HG03064 (cell line): ENCODE measurements at regions not wholly inside any gene's neighbourhood (a gene's known extent, or its start where the extent isn't known, plus 50 kb on each side); places are given as distances from the start of the nearest gene placed in this dataset.
"Not testable (repeated sequence)": the region's sequence is repeated elsewhere in the genome, so short reads cannot be mapped to it uniquely, and the experiment has no call there.

Experiments
- ATAC-seq: cut with Tn5 transposase; IDR thresholded peaks from one replicate; pipeline ENCODE4 v1.9.1; 2021; ENCODE audit warnings: low read depth; ENCODE audit not compliant: unreplicated experiment

DNA sequence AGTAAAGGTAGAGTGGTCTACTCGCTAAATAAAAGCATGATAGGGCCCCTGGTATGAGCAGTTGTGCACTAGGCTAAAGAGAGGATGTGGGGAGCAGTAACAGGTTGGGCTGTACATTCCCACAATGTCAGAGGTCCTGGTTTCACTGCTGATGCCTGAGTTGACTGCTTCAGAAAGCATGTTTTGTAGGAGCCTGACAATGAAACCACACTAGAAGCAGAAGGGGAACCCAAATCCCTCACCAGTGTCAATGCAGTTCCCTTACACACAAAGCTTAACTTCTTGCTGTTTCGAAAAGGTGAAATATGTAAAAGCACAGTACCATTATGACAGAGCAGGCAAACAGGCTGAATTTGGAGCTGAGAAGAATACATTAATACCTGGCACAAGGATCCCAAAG lies 291.7 kb upstream of the KYNU start:
- peak; percentile 61 for ATAC-seq

DNA sequence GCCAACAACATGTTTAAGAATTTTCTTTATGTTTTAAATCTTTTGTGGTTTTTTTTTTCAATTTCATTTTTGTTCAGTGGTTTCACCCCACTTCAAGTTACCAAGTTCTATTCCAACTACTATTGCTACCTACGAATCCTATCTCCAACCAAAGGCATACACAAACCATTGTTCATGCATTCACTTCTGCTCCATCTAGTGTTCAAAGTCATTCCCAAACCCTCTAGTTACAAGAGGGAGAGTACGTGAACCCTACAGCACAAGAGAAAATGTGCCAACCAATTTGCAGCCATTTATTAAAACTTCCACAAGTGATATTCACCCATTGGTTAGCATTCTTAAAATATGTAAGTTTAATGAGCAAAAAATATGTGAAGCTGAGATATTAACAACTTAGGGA lies 295.1 kb upstream of the KYNU start:
- ATAC-seq, result no peak

DNA sequence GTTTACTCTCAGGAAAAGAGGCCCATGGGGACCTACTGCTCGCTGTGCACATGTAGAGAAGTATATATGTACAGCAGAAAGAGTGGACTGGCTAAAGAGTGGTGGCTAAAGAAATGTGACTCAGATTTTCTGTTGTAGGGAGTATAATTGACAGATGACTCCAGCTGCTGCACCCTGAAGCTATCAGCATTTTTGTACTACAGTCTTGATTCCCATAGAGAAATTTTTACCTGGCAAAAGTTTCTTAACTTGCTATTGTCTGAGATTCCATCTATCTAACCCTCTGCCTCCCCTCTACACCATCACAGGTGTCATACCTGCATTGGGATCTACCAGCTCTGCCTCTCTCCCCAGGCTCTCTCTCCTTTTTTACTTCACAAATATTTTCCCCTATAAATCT lies 296.0 kb upstream of the KYNU start:
- no peak for ATAC-seq

DNA sequence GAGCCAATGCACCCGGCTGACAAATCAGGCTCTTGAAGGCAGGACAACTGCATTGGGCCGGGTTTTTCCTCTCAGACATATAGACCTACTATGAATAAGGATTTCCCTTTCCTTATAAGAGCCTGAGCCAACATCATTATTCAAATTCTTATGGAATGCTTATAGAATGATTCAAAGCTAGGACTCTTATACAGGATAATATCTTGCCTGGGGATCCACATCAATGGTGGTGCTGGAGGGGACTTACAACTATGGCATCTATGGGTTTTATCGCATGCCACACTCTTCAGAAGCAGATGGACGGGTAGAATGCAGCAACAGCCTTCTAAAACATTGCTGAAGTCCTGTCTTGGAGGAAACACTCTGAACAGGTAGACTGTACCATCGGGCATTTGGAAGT lies 296.8 kb upstream of the KYNU start:
- no peak for ATAC-seq

DNA sequence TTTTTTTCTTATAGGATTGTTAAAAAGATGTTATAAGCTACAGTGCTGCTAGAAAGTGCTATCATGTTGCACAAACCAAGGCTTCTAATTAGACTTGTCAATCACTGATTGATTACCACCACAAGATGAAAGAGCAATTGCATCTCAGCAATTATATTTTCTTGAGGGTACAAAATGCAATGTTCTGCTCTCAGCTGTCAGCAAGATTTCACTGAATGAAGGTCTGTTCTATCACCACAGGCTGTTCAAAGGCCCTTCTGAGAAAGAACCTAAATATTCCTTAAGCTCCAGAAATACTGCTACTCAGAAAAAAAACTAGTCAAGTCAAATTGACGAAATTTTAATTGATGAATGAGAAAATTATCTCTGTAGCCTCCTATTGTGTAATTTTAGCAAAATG lies 301.9 kb upstream of the KYNU start:
- no peak for ATAC-seq

DNA sequence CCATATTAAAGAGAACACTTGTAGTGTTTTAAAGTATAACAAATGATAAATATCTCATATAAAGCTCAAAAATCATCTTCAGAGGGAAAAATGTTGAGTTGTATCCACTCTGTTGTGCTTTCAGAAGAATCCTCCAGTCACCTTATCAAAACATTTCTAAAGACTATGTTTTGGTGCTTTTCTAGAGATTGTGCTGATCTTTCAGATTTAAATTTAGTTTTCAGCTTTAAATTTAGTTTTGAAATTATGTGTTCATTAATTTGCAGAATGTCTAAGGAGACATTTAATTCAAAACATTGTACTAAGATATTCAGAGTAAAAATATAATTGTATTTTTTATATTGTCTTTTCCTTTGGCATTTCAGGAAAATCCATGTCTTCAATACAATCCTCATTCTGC lies 303.1 kb upstream of the KYNU start:
- ATAC-seq, result no peak

DNA sequence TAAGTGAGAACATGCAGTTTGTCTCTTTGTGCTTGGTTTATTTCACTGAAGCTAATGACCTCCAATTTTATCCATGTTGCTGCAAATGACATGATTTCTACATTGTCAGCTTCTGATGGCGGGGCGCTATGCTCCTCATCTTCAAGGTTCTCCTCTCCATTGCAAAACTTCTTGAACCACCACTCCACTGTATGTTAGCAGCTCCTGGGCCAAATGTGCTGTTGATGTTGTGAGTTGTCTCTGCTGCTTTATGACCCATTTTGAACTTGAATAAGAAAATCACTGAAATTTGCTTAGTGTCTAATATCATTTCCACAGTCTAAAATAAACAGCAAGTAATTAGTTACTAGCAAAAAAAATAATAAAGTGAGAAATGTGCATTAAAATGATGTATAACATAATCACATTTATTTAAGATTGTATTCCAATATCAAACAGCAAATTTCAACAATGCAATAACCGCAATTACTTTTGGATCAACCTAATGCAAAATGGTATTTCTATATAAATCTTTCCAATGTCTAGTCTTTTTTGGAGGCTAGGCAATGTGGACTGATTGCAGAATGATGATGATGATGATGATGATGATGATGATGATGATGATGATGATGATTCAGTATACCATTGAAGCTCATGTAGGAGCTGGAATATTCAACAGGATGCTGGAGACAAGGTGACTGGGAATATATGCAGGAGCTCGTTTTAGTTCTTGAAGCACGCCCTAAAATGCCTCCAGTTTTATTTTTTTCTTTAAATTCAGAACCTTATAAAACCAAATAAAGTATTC lies 304.9 kb upstream of the KYNU start:
- ATAC-seq, result no peak

DNA sequence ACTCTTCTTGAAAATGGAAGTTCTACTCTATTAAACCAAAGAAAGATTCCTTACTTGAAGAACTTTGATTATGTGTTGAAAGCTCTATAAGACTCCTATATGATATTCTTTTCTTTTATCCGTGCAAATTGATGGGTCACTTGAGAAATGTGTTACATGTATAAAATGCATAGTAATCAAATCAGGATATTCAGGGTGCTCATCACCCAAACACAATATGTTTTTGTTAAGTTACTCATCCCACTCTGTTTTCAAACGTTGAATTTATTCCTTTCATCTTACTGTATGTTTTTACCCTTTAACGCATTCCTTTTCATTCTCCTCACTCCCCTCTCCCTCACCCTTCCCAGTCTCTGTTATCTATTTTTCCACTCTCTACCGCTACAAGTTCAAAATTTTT lies 305.5 kb upstream of the KYNU start:
- ATAC-seq, result no peak

DNA sequence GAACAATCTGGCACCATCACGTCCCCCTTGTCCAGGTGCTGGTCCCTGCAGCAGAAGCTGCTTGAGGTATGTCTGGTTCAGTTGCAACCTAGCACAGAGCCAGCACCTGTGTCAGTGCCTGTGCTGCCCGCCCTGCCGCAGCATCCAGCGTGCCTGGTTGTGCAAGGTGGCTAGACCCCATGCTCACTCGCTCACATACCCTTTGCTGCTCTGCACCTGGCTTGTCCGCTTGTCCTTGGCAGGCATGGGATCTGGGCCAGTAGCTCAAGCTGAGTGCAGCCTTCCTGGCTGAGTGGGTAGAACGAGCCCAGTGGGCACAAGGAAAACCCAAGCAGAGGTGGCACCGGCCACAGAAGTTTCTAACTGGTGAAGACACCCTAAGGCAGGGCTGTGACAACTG lies 314.6 kb upstream of the KYNU start:
- ATAC-seq, result no peak

DNA sequence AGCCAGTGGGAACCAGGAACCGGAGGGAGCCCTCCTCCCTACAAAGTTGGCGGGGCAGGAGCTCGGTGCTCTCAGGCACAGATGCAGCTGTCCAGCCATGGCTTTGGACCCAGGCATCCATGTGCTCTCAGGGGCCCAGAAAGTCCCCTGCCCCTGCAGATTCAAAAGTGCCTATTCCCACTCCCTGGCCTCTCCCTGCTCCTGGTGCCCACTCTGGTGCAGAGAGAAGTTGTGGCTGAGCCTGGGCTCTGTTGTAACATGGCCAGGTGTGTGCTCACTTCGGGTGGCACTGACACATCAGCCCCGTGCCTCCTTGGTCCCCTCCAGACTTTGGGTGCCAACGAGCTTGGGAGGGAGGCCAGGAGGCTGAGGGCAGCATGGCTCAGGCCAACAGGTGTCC lies 315.8 kb upstream of the KYNU start:
- ATAC-seq, result no peak

DNA sequence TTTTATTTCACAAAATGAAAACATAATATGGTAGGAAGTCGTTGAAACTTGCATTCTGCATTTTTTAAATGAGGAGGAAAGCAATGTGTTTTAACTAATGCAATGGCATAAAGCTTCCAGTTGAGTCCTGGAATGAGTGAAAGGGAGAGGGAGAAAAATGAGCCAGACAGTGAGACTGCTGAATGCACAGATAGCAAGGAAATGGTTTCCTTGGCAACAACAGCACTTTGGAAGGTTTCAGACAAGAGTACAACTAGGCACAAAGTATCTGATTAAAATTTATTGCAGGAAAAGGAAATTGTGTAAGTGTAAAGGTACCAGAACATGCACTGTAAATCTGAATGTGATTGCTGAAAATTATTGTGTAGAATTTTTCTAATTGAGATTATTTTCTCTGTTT lies 320.1 kb upstream of the KYNU start:
- ATAC-seq, result no peak

DNA sequence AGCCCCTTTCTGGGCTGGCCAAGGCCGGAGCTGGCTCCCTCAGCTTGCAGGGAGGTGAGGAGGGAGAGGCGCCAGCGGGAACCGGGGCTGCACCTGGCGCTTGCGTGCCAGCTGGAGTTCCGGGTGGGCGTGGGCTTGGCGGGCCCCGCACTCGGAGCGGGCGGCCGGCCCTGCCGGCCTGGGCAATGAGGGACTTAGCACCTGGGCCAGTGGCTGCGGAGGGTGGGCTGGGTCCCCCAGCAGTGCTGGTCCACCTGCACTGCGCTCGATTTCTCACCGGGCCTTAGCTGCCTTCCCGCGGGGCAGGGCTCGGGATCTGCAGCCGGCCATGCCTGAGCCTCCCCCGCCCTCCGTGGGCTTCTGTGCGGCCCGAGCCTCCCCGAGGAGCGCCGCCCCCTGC lies 331.5 kb upstream of the KYNU start:
- not testable (repeated sequence) for ATAC-seq

DNA sequence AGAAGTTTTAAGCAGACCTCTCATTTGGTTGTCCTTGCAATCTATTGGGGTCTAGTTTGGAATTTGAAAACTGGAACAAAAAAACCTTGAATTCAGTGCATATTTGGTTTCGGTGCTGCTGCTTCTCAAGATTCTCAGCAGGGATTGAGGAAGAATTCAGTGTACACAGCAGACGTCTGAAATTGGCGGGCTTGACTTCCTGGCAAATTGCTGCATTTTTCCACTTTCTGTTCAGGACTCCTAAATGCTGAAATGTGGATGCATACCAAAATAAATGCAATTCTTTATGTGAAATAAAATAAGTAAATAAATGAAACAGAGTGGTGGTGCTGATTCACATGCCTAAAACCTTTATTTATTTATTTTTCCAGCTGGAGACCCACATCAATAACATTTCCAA lies 332.4 kb upstream of the KYNU start:
- no peak for ATAC-seq

DNA sequence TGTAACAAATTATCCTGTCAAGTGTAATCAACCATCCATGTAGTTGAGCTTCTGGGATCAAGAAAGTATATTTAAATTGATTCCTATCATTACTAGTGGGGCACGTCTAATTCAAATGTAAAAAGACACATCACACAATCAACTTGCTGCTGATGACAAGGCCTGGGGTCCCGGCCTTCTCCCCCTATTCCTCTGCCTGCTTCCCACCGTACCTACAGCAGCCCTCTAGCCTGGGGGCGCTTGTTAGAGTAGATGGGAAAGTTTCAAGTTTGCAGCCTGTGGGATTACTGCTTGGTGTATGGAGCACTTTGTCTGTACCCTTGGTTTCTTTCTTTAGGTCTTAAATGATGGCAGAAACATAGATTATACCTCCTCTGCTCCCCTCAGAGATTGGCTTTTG lies 333.3 kb upstream of the KYNU start:
- ATAC-seq, result no peak

DNA sequence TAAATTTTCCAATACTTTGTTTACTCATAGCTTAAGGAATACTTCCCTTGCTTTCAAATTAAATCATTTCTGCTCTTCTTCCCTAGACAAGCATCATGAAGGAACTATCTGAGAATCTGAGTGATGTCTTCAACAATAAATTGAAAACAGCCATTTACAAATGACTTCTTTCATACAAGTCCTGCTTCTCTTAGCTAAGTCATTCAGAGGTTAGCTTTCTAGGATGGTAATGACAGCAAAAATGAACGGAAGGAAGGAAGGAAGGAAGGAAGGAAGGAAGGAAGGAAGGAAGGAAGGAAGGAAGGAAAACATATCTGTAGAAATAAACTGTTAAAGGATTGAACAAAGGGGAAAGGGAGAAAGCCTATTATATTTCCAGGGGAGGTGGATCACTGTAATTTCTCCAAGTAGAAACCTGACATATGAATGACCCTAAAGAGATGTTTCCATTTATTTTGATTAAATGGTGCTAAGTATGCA lies 335.0 kb upstream of the KYNU start:
- ATAC-seq, result no peak

DNA sequence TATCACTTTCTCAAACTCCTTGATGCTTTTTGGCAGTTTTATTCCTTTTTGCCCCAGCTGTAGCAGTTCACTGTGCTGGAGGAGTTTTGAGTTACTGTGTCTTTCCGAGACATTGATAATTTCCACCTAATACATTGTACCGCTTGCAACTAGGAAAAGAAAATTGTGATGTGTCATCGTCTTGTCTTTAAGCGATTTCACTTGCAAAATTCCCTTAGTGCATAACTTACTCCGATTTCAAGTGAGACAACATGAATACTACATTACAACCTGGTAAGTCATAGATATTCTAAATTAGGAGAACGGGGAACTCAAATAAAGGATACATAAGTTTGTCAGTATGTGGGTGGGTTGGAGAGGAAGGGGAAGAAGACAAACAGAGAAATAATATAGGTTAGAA lies 340.5 kb upstream of the KYNU start:
- ATAC-seq, result no peak

DNA sequence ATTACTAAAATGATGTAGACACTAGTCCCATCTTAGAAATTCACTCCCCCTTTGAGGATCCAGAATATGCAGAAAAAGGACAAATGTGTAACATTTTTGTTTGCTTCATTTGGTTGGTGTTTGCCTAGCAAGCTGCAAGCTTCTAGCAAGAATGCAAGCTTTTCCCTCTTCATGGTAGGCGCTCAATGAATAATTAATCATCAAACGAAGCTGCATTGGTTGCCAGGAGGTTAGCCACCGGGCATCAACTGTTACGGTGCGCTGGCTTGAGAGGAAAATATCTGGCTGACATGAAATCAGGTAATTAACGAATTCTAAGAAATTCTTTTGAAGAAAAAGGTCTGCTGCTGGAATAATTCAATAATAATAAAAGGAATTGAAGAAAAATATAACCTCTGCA lies 341.0 kb upstream of the KYNU start:
- ATAC-seq, result no peak

DNA sequence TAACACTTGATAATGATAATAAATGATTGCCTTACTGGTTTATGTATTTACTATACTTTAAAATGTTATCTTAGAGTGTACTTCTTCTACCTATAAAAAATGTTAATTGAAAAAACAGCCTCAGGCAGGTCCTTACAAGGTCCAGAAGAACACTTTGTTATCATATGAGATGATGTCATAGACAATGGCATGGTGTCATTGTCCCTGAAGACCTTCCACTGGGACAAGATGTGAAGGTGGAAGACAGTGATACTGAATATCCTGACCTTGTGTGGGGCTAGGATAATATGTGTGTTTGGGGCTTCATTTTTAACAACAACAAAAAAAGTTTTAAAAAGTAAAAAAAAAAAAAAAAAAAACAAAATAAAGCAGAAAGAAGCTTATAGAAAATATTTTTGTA lies 342.2 kb upstream of the KYNU start:
- no peak for ATAC-seq

DNA sequence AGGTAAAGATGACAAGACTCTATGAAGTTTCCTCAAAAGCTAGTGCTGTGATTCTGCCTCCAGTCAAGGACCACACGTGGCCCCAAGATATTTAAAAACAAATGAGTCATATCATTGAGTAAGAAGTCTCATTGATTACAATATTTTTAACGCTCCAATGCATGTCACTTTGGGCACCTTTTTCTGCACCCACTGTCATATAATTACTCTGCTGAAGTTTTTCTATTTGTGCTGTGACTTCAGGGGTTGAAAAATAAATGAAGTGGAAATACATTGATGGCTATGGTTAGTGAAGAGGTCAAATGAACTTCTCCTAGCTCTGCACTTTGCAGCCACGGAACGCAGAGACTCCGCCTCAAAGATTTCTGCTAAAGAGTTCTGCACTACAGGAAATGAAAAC lies 344.3 kb upstream of the KYNU start:
- no peak for ATAC-seq

DNA sequence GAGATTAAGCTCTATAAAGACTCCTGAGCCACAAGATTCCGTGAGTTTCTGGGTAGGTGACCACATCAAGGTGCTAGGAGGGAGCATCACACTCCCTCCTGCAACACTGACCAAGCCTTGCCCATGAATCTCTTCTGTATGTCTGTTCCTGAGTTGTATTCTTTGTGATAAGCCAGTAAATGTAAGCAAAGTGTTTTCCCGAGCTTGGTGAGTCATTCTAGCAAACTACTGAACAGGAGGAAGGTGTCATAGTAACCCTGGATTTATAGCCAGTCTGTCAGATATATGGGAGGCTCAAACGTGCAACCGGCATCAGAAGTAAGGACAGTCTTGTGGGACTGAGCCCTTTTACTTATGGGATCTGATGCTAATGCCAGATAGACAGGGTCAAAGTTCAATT lies 346.1 kb upstream of the KYNU start:
- no peak for ATAC-seq

DNA sequence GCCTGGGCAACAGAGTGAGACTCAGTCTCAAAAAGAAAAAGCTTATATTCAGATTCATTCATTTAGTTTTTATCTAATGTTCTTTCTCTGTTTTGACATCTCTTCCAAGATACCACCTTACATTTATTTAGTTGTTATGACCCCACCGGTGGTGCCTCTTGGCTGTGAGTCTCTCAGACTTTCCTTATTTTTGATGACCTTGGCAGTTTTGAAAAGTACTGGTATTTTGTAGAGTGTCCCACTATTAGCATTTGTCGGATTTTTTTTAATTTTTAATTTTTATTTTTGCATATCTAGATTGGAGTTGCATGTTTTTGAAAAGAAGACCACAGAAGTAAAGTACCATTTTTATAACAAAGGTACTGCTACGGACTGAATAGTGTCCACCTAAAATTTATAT lies 351.7 kb upstream of the KYNU start:
- ATAC-seq, result no peak

DNA sequence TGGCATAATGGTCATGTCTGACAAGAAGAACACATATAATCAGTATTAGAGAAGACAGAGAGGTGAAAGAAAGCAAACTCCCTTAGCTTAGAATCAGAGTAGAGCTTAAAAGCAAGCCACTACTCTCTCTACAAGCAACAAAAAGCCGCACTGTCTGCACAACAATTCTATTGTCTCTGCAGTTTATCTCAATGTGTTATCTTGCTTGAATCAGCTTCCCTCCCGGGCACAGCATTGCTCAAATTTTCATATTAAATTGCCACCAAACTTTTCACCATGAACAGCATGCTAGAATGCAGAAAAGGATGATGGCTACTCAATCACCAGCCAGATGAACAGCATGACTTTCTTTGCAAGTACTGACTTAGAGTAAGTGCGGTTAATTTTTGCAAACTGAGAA lies 356.0 kb upstream of the KYNU start:
- ATAC-seq, result no peak

DNA sequence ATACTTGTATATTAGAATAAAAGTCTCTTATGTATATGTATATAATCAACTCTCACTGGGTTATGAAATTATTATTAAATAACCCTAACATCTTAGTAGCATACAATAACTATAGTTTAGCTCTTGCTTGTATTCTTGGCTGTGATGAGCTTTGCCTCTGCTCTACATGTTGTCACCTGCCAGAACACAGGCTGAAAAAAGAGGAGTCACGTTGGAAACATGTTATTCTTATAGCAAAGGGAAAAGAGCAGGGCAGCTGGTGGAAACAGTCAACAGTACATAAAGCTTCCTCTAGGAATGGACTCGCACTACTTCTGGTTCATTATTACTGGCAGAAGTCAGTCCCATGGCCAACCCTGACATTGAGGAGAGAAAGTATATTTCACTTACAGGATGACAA lies 362.0 kb upstream of the KYNU start:
- no peak for ATAC-seq
